IMR-90 (cell line): ENCODE measurements at regions not wholly inside any gene's neighbourhood (a gene's known extent, or its start where the extent isn't known, plus 50 kb on each side); places are given as distances from the start of the nearest gene placed in this dataset.

Source experiments
- ATAC-seq: fragments of 200-7000 bp; cut with Tn5 transposase; 2 replicates; pipeline ENCODE4 v1.9.1; 2020; ENCODE audit warnings: low read depth, mild to moderate bottlenecking, moderate library complexity
- BruUV-seq: library from RNA; stranded (reverse); fragments of 400-500 nt; replicated peaks from 2 replicates; lab custom pipeline; 2021; lab: Mats Ljungman, UMichigan
- CTCF ChIA-PET: fragments of 300-600 bp; formaldehyde crosslinking; extraction: SDS; loops from one replicate; lab custom pipeline; 2021; ENCODE audit warnings: antibody characterized with exemption; lab: Yijun Ruan, JAX
- POLR2A ChIA-PET: fragments of 300-600 bp; sonication (Branson Sonifier 250); formaldehyde crosslinking; loops from one replicate; lab custom pipeline; 2022; ENCODE audit warnings: antibody characterized with exemption; ENCODE audit not compliant: unreplicated experiment; lab: Charles Lee
- DNase-seq: peaks from one replicate; pipeline ENCODE4 v3.0.0; 2013
- H2AFZ ChIP-seq: replicated peaks from 2 replicates; pipeline ENCODE3; 2013; ENCODE audit warnings: low read length, mild to moderate bottlenecking; ENCODE audit not compliant: poor library complexity
- H2AK5ac ChIP-seq: 2 replicates; pipeline ENCODE4 v1.6.1; 2013; ENCODE audit warnings: low read depth, low read length, inconsistent platforms
- H2AK9ac ChIP-seq: replicated peaks from 2 replicates; pipeline ENCODE3; 2013; ENCODE audit warnings: mild to moderate bottlenecking, low read depth, low read length, moderate library complexity; ENCODE audit not compliant: poor library complexity
- H2BK120ac ChIP-seq: 2 replicates; pipeline ENCODE4 v1.6.1; 2013; ENCODE audit warnings: low read depth, low read length, inconsistent platforms
- H2BK15ac ChIP-seq: 3 replicates; pipeline ENCODE4 v1.6.1; 2013; ENCODE audit warnings: low read depth, low read length, inconsistent platforms
- H2BK20ac ChIP-seq: 2 replicates; pipeline ENCODE4 v1.6.1; 2013; ENCODE audit warnings: low read depth, mild to moderate bottlenecking, inconsistent platforms, low read length, moderate library complexity
- H2BK5ac ChIP-seq: 2 replicates; pipeline ENCODE4 v1.6.1; 2013; ENCODE audit warnings: mild to moderate bottlenecking, low read depth, low read length, inconsistent platforms; ENCODE audit not compliant: poor library complexity, severe bottlenecking
- H3K14ac ChIP-seq: replicated peaks from 2 replicates; pipeline ENCODE4 v1.6.1; 2013; ENCODE audit warnings: low read depth, low read length, inconsistent platforms
- H3K18ac ChIP-seq: 2 replicates; pipeline ENCODE4 v1.6.1; 2013; ENCODE audit warnings: low read depth, low read length, control low read depth
- H3K23ac ChIP-seq: 2 replicates; pipeline ENCODE4 v1.6.1; 2013; ENCODE audit warnings: low read depth, low read length, inconsistent platforms
- H3K27ac ChIP-seq: 2 replicates; pipeline ENCODE4 v1.5.1; 2013; ENCODE audit warnings: mild to moderate bottlenecking, control low read depth, low read length; ENCODE audit not compliant: insufficient read depth
- H3K27me3 ChIP-seq: 2 replicates; pipeline ENCODE4 v1.6.1; 2013; ENCODE audit warnings: low read length; ENCODE audit not compliant: control insufficient read depth, insufficient read depth
- H3K36me3 ChIP-seq: 2 replicates; pipeline ENCODE4 v1.6.1; 2013; ENCODE audit warnings: low read length, mixed read lengths; ENCODE audit not compliant: control insufficient read depth, insufficient read depth
- H3K4ac ChIP-seq: 2 replicates; pipeline ENCODE4 v1.6.1; 2013; ENCODE audit warnings: low read depth, low read length, inconsistent platforms
- H3K4me1 ChIP-seq: 2 replicates; pipeline ENCODE4 v1.6.1; 2013; ENCODE audit warnings: low read length, mixed read lengths; ENCODE audit not compliant: control insufficient read depth, insufficient read depth
- H3K4me2 ChIP-seq: 2 replicates; pipeline ENCODE4 v1.6.1; 2013; ENCODE audit warnings: low read depth, mild to moderate bottlenecking, control low read depth, low read length, moderate library complexity
- H3K4me3 ChIP-seq: 2 replicates; pipeline ENCODE4 v1.5.1; 2013; ENCODE audit warnings: low read depth, mild to moderate bottlenecking, control low read depth, low read length, moderate library complexity; ENCODE audit not compliant: insufficient read depth
- H3K56ac ChIP-seq: 2 replicates; pipeline ENCODE4 v1.6.1; 2013; ENCODE audit warnings: low read length, inconsistent platforms; ENCODE audit not compliant: insufficient read depth; ENCODE audit errors: extremely low read depth
- H3K79me1 ChIP-seq, 2 experiments: 2 replicates each; pipeline ENCODE4 v1.6.1; 2013; ENCODE audit warnings: low read length in 2 of 2, inconsistent platforms in 1 of 2, low read depth in 1 of 2
- H3K9ac ChIP-seq: 2 replicates; pipeline ENCODE4 v1.6.1; 2013; ENCODE audit warnings: low read depth, low read length, control low read depth
- H3K9me1 ChIP-seq: 2 replicates; pipeline ENCODE4 v1.6.1; 2013; ENCODE audit warnings: low read length, inconsistent platforms; ENCODE audit not compliant: insufficient read depth
- H3K9me3 ChIP-seq: 2 replicates; pipeline ENCODE4 v1.6.1; 2013; ENCODE audit warnings: low read length; ENCODE audit not compliant: control insufficient read depth, insufficient read depth
- H4K20me1 ChIP-seq: 2 replicates; pipeline ENCODE4 v1.6.1; 2013; ENCODE audit warnings: low read length, inconsistent platforms; ENCODE audit not compliant: insufficient read depth
- H4K5ac ChIP-seq: 2 replicates; pipeline ENCODE4 v1.6.1; 2013; ENCODE audit warnings: mild to moderate bottlenecking, low read depth, low read length, control low read depth
- H4K8ac ChIP-seq, 2 experiments: 2 replicates each; pipeline ENCODE4 v1.6.1; 2013; ENCODE audit warnings: low read depth in 2 of 2, low read length in 2 of 2, control low read depth in 1 of 2, inconsistent platforms in 1 of 2
- H4K91ac ChIP-seq: 2 replicates; pipeline ENCODE4 v1.6.1; 2013; ENCODE audit warnings: low read depth, low read length, inconsistent platforms; ENCODE audit not compliant: insufficient read depth
- FOS ChIP-seq: fragments of 150-350 bp; IDR thresholded peaks from 2 replicates; pipeline ENCODE4 v1.6.1; 2016; ENCODE audit warnings: low read depth, low read length
- NFE2L2 ChIP-seq: fragments of 150-350 bp; IDR thresholded peaks from 2 replicates; pipeline ENCODE4 v1.6.1; 2016; ENCODE audit warnings: low read depth, mild to moderate bottlenecking, low read length
- RCOR1 ChIP-seq: IDR thresholded peaks from 2 replicates; pipeline ENCODE4 v1.6.1; 2012; ENCODE audit warnings: mild to moderate bottlenecking, low read length, improper control_type of control experiment; ENCODE audit not compliant: insufficient replicate concordance
- WGBS, 2 experiments: methylation state at CpG; one replicate each; pipeline versions ENCODE4 v1.1.5 to v1.1.7; 2013; ENCODE audit warnings: missing lambda C conversion rate in 2 of 2; ENCODE audit not compliant: insufficient read length in 1 of 2; ENCODE audit errors: extremely low coverage in 2 of 2; 5-methylcytosine and 5-hydroxymethylcytosine counted together
- dilution Hi-C: fragments of 300-500 bp; cut with HindIII; formaldehyde crosslinking; loops from one replicate; pipeline ENCODE4 v1.14.3; 2018; ENCODE audit warnings: low sequenced_read_pairs; ENCODE audit not compliant: unreplicated experiment
- in situ Hi-C: fragments of 300-500 bp; cut with MboI; formaldehyde crosslinking; loops from 3 replicates; pipeline ENCODE4 v1.14.3; 2019; ENCODE audit warnings: low sequenced_read_pairs, inconsistent platforms, mixed read lengths
- intact Hi-C: fragments of 100-400 bp; cut with micrococcal nuclease; formaldehyde crosslinking; loops from 2 replicates; pipeline ENCODE4 v1.10.0; 2022

DNA sequence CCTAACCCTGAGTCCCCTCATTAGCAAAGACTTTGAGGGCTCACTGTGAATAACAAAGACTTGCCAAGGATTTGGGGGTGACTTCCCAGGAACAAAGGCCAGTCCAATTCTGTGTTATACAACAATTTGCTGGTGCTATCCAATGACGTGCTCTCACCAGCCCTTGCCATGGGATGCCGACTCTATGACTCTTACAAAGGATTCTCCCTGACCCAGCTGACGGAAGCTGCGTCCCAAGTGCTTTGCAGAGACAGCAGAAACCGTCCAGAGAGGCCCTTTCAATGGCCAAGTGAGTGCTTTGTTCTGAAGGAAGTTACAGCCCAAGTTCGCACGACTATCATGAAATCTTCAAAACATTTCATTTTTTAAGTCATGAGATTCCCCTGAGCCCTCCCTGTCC is 345.3 kb upstream of the TNRC6C start:
- in situ Hi-C loops: no loop called here
- no peak for ATAC-seq
- WGBS, 2 experiments: 60% methylated on average over 2 of the region's 7 CpGs; no CpG with 5 or more reads in 1 of the 2 experiments

More for the DNA sequence above, 345.3 kb upstream of the TNRC6C start:
- no peak overlapping the region for H3K23ac ChIP-seq
- no peak overlapping the region for H2BK120ac ChIP-seq
- H3K14ac ChIP-seq: no peak overlapping the region
- H3K4me1 ChIP-seq: peaks cover 2% of the 10 kb centered on the region
- H2BK5ac ChIP-seq: no peak overlapping the region
- H2BK20ac ChIP-seq: no peak overlapping the region
- POLR2A ChIA-PET: no interaction called here
- BruUV-seq: no TSS peak
- TF ChIP-seq FOS (no peak), RCOR1 (no peak), NFE2L2 (no peak)
- H3K56ac ChIP-seq: no peak overlapping the region
- H3K4me2 ChIP-seq: no peak overlapping the region
- H4K20me1 ChIP-seq: no peaks in the 10 kb centered on the region
- H3K79me1 ChIP-seq: no peaks in the 10 kb centered on the region
- no peak overlapping the region for H2AFZ ChIP-seq
- CTCF ChIA-PET: no interaction called here
- H3K36me3 ChIP-seq: no peaks in the 10 kb centered on the region
- H2AK5ac ChIP-seq: no peak overlapping the region
- no peak overlapping the region for H4K5ac ChIP-seq
- no peak for DNase-seq
- no peaks in the 10 kb centered on the region for H3K9me1 ChIP-seq
- dilution Hi-C loops (no loop called here), intact Hi-C loops (no loop called here)
- H3K27me3 ChIP-seq: peaks cover 33% of the 10 kb centered on the region
- H2BK15ac ChIP-seq: no peak overlapping the region
- H2AK9ac ChIP-seq: no peak overlapping the region
- no peak overlapping the region for H3K4me3 ChIP-seq
- H3K9me3 ChIP-seq: no peaks in the 10 kb centered on the region
- H4K91ac ChIP-seq: no peak overlapping the region
- H4K8ac ChIP-seq: no peak overlapping the region
- no peak overlapping the region for H3K27ac ChIP-seq
- H3K9ac ChIP-seq: no peak overlapping the region
- H3K4ac ChIP-seq: no peak overlapping the region
- no peak overlapping the region for H3K18ac ChIP-seq
